CD4-positive, CD25-positive, alpha-beta regulatory T cell (primary cell): ENCODE measurements at regions not wholly inside any gene's neighbourhood (a gene's known extent, or its start where the extent isn't known, plus 50 kb on each side); places are given as distances from the start of the nearest gene placed in this dataset.
"Not testable (repeated sequence)": the region's sequence is repeated elsewhere in the genome, so short reads cannot be mapped to it uniquely, and the experiment has no call there.

Experiments
- ATAC-seq, 2 donors: fragments of 150-1000 bp; cut with Tn5 transposase; one replicate each; pipeline ENCODE4 v1.10.0; 2021; ENCODE audit warnings: low read depth in 2 of 2, moderate number of reproducible peaks in 2 of 2, moderate library complexity in 1 of 2
- DNase-seq, 3 donors: peaks; one replicate each; pipeline versions ENCODE4 v3.0.0 to v3.0.0-alpha.2; 2012 to 2022; ENCODE audit warnings: mixed read lengths in 1 of 3
- H3K27ac ChIP-seq: one replicate; pipeline ENCODE4 v1.7.0; 2013; ENCODE audit warnings: mild to moderate bottlenecking, low read length; ENCODE audit not compliant: insufficient read depth, poor library complexity, severe bottlenecking
- H3K27me3 ChIP-seq: one replicate; pipeline ENCODE4 v1.7.0; 2013; ENCODE audit warnings: low read length; ENCODE audit not compliant: control insufficient read depth, insufficient read depth
- H3K36me3 ChIP-seq: one replicate; pipeline ENCODE4 v1.7.0; 2013; ENCODE audit warnings: mild to moderate bottlenecking, low read length, moderate library complexity; ENCODE audit not compliant: control insufficient read depth, insufficient read depth
- H3K4me1 ChIP-seq: 2 replicates; pipeline ENCODE4 v1.7.0; 2013; ENCODE audit warnings: mild to moderate bottlenecking, low read length; ENCODE audit not compliant: insufficient read depth, control insufficient read depth, poor library complexity, severe bottlenecking
- H3K4me3 ChIP-seq: one replicate; pipeline ENCODE4 v1.7.0; 2013; ENCODE audit warnings: low read depth, mild to moderate bottlenecking, low read length, moderate library complexity
- H3K9me3 ChIP-seq, 2 experiments: 1 replicate in 1 of 2; 2 replicates in 1 of 2; pipeline ENCODE4 v1.7.0; 2013; ENCODE audit warnings: low read length in 2 of 2, mild to moderate bottlenecking in 1 of 2, moderate library complexity in 1 of 2; ENCODE audit not compliant: control insufficient read depth in 2 of 2
- H3K27ac Mint-ChIP-seq, 3 donors: one replicate each; pipeline ENCODE4 v1.8.0; 2020 to 2022; ENCODE audit warnings: mild to moderate bottlenecking in 3 of 3, mixed read lengths in 3 of 3, moderate library complexity in 2 of 3
- H3K27me3 Mint-ChIP-seq: one replicate; pipeline ENCODE4 v1.8.0; 2022; ENCODE audit warnings: mild to moderate bottlenecking, mixed read lengths
- H3K36me3 Mint-ChIP-seq: one replicate; pipeline ENCODE4 v1.8.0; 2020; ENCODE audit warnings: mixed read lengths
- H3K4me1 Mint-ChIP-seq, 4 donors: one replicate each; pipeline ENCODE4 v1.8.0; 2020 to 2022; ENCODE audit warnings: mixed read lengths in 4 of 4, mild to moderate bottlenecking in 1 of 4
- H3K4me3 Mint-ChIP-seq, 4 donors: one replicate each; pipeline ENCODE4 v1.8.0; 2020 to 2022; ENCODE audit warnings: mild to moderate bottlenecking in 4 of 4, mixed read lengths in 4 of 4, moderate library complexity in 3 of 4
- H3K9me3 Mint-ChIP-seq, 7 donors: one replicate each; pipeline ENCODE4 v1.8.0; 2020 to 2022; ENCODE audit warnings: mixed read lengths in 7 of 7, mild to moderate bottlenecking in 3 of 7, moderate library complexity in 2 of 7

- no peaks in the 10 kb centered on the region for H3K9me3 Mint-ChIP-seq
Measured at GRCh38 chr3:68676136-68676535, 256.2 kb downstream of the TAFA4 start.

GRCh38 chr3:68667346-68667745 lies 265.0 kb downstream of the TAFA4 start:
- Mint-ChIP-seq H3K9me3 (peaks cover 0 to 2% (median 0%) of the 10 kb centered on the region in 7 donors), H3K4me1 (no peaks in the 10 kb centered on the region), H3K27ac (no peak overlapping the region), H3K36me3 (no peaks in the 10 kb centered on the region), H3K27me3 (peaks cover 4% of the 10 kb centered on the region), H3K4me3 (no peak overlapping the region)
- no peak for DNase-seq
- Histone ChIP-seq H3K4me1 (no peaks in the 10 kb centered on the region), H3K27me3 (no peaks in the 10 kb centered on the region), H3K27ac (no peak overlapping the region), H3K9me3 (no peaks in the 10 kb centered on the region), H3K4me3 (no peak overlapping the region), H3K36me3 (no peaks in the 10 kb centered on the region)
- ATAC-seq: no peak

More at GRCh38 chr3:68676136-68676535, 256.2 kb downstream of the TAFA4 start:
- H3K36me3 Mint-ChIP-seq: no peaks in the 10 kb centered on the region
- Histone ChIP-seq H3K36me3 (no peaks in the 10 kb centered on the region), H3K4me1 (no peaks in the 10 kb centered on the region), H3K9me3 (no peaks in the 10 kb centered on the region), H3K27ac (no peak overlapping the region), H3K4me3 (no peak overlapping the region), H3K27me3 (no peaks in the 10 kb centered on the region)
- H3K4me1 Mint-ChIP-seq: no peaks in the 10 kb centered on the region
- DNase-seq: no peak
- H3K27me3 Mint-ChIP-seq: no peaks in the 10 kb centered on the region
- no peak overlapping the region for H3K4me3 Mint-ChIP-seq
- no peak overlapping the region for H3K27ac Mint-ChIP-seq
- no peak for ATAC-seq

GRCh38 chr3:68666429-68667136 lies 265.8 kb downstream of the TAFA4 start:
- Mint-ChIP-seq H3K27ac (peak overlapping the region in 1 of 3 donors; percentile 23), H3K27me3 (peaks cover 4% of the 10 kb centered on the region), H3K9me3 (peaks cover 0 to 2% (median 0%) of the 10 kb centered on the region in 7 donors), H3K4me1 (no peaks in the 10 kb centered on the region), H3K36me3 (no peaks in the 10 kb centered on the region), H3K4me3 (no peak overlapping the region)
- H3K4me3 ChIP-seq: no peak overlapping the region
- no peak for ATAC-seq
- no peaks in the 10 kb centered on the region for H3K36me3 ChIP-seq
- DNase-seq: no peak
- no peak overlapping the region for H3K27ac ChIP-seq
- no peaks in the 10 kb centered on the region for H3K9me3 ChIP-seq
- H3K27me3 ChIP-seq: no peaks in the 10 kb centered on the region
- H3K4me1 ChIP-seq: no peaks in the 10 kb centered on the region

DNA sequence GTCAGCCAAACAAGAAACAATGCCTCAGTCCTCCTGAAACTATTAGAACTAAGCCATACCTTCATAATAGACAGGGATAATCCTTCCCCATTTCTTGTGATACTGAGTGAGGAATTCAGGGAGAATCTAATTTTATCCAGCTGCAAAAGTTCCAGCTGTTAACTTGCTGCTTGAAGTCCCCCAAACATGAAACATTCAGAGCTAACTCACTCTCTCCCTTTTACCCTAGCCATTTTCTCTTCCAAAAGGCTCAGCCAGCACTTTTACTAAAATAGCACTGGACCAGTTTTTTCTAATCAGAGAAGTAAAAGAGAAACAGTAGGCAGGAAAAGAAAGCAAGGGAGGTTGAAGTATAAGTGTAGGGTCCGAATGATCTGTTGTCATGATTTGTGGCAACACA lies 268.1 kb downstream of the TAFA4 start:
- no peak overlapping the region for H3K27ac Mint-ChIP-seq
- no peak overlapping the region for H3K27ac ChIP-seq
- peaks cover 0 to 3% (median 0%) of the 10 kb centered on the region in 7 donors for H3K9me3 Mint-ChIP-seq
- ATAC-seq (no peak), DNase-seq (no peak)
- no peak overlapping the region for H3K4me3 Mint-ChIP-seq
- no peaks in the 10 kb centered on the region for H3K4me1 ChIP-seq
- no peaks in the 10 kb centered on the region for H3K9me3 ChIP-seq
- H3K27me3 ChIP-seq: no peaks in the 10 kb centered on the region
- H3K36me3 Mint-ChIP-seq: no peaks in the 10 kb centered on the region
- no peaks in the 10 kb centered on the region for H3K4me1 Mint-ChIP-seq
- no peak overlapping the region for H3K4me3 ChIP-seq
- H3K27me3 Mint-ChIP-seq: peaks cover 4% of the 10 kb centered on the region
- H3K36me3 ChIP-seq: no peaks in the 10 kb centered on the region

DNA sequence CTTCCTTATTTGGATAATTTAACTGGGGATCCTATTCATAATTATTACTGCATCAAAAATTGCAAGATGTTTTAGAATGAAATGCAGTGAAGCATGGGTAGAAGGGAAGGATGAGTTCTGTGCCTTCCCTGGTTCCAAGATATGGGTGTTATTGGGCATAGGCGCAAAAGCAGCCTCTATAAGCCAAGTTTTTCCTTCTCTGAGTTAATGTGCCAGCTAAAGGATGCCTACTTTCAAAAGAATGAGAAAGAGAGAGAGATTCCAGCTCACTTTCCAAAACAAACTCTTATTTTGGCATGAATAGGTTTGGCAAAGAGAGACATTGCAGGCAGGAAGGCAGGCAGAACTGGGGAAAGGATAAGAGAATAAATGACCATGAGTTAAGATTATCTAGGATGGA lies 270.2 kb downstream of the TAFA4 start:
- no peaks in the 10 kb centered on the region for H3K9me3 ChIP-seq
- ATAC-seq: no peak
- no peaks in the 10 kb centered on the region for H3K4me1 Mint-ChIP-seq
- no peaks in the 10 kb centered on the region for H3K27me3 ChIP-seq
- H3K36me3 Mint-ChIP-seq: no peaks in the 10 kb centered on the region
- DNase-seq: no peak
- H3K27ac Mint-ChIP-seq: peak overlapping the region in 1 of 3 donors; percentile 6
- H3K4me3 Mint-ChIP-seq: no peak overlapping the region
- H3K27ac ChIP-seq: no peak overlapping the region
- peaks cover 4% of the 10 kb centered on the region for H3K27me3 Mint-ChIP-seq
- H3K4me1 ChIP-seq: no peaks in the 10 kb centered on the region
- H3K4me3 ChIP-seq: no peak overlapping the region
- H3K36me3 ChIP-seq: no peaks in the 10 kb centered on the region
- H3K9me3 Mint-ChIP-seq: peaks cover 0 to 5% (median 0%) of the 10 kb centered on the region in 7 donors

DNA sequence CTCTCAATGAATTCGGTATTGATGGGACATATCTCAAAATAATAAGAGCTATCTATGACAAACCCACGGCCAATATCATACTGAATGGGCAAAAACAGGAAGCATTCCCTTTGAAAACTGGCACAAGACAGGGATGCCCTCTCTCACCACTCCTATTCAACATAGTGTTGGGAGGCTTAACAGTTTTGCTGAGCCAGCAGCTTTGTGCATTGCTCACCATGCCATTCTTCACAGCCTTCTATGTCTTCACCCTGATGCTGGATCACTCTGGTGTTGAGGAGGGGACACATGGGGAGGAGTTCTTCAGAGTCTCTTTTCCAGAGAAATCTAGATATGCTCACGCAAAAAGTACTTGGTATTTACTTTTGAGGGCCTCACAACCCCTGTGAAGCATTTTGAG lies 281.7 kb downstream of the TAFA4 start:
- not testable (repeated sequence) for H3K4me3 ChIP-seq, H3K27me3 Mint-ChIP-seq, H3K4me1 ChIP-seq, H3K4me3 Mint-ChIP-seq, H3K27me3 ChIP-seq, H3K4me1 Mint-ChIP-seq, H3K27ac ChIP-seq, DNase-seq, H3K9me3 Mint-ChIP-seq, ATAC-seq, H3K27ac Mint-ChIP-seq, H3K36me3 Mint-ChIP-seq, H3K9me3 ChIP-seq, H3K36me3 ChIP-seq

GRCh38 chr3:68648494-68648893 lies 283.9 kb downstream of the TAFA4 start:
- Mint-ChIP-seq H3K9me3 (peaks cover 0 to 3% (median 1%) of the 10 kb centered on the region in 7 donors), H3K4me3 (no peak overlapping the region), H3K4me1 (no peaks in the 10 kb centered on the region), H3K27me3 (no peaks in the 10 kb centered on the region), H3K27ac (no peak overlapping the region), H3K36me3 (no peaks in the 10 kb centered on the region)
- DNase-seq: no peak
- H3K9me3 ChIP-seq: no peaks in the 10 kb centered on the region
- no peaks in the 10 kb centered on the region for H3K27me3 ChIP-seq
- ATAC-seq: no peak
- H3K36me3 ChIP-seq: no peaks in the 10 kb centered on the region
- H3K27ac ChIP-seq: no peak overlapping the region
- no peak overlapping the region for H3K4me3 ChIP-seq
- H3K4me1 ChIP-seq: no peaks in the 10 kb centered on the region

GRCh38 chr3:68631850-68632545 lies 300.3 kb downstream of the TAFA4 start:
- no peaks in the 10 kb centered on the region for H3K36me3 ChIP-seq
- no peaks in the 10 kb centered on the region for H3K4me1 Mint-ChIP-seq
- peaks cover 0 to 4% (median 0%) of the 10 kb centered on the region in 7 donors for H3K9me3 Mint-ChIP-seq
- no peaks in the 10 kb centered on the region for H3K9me3 ChIP-seq
- ATAC-seq (no peak), DNase-seq (no peak)
- H3K36me3 Mint-ChIP-seq: no peaks in the 10 kb centered on the region
- H3K4me3 ChIP-seq: no peak overlapping the region
- no peaks in the 10 kb centered on the region for H3K4me1 ChIP-seq
- peaks cover 4% of the 10 kb centered on the region for H3K27me3 Mint-ChIP-seq
- no peaks in the 10 kb centered on the region for H3K27me3 ChIP-seq
- no peak overlapping the region for H3K27ac Mint-ChIP-seq
- H3K27ac ChIP-seq: no peak overlapping the region
- no peak overlapping the region for H3K4me3 Mint-ChIP-seq
